GM12892 (cell line): ENCODE measurements at regions not wholly inside any gene's neighbourhood (a gene's known extent, or its start where the extent isn't known, plus 50 kb on each side); places are given as distances from the start of the nearest gene placed in this dataset.
"Not testable (repeated sequence)": the region's sequence is repeated elsewhere in the genome, so short reads cannot be mapped to it uniquely, and the experiment has no call there.

Experiments
- DNase-seq: peaks from one replicate; pipeline ENCODE4 v3.0.0; 2011; ENCODE audit not compliant: insufficient read length
- FAIRE-seq: peaks from 2 replicates; lab custom pipeline; 2011; peaks lifted over from hg19 to GRCh38; lab: Jason Lieb, UNC
- POLR2A ChIP-seq: IDR thresholded peaks from 2 replicates; pipeline ENCODE4 v1.6.1; 2011; ENCODE audit warnings: low read depth, low read length, control low read depth
- POLR2AphosphoS5 ChIP-seq: IDR thresholded peaks from 2 replicates; pipeline ENCODE4 v1.6.1; 2011; ENCODE audit warnings: low read depth, low read length, control low read depth
- TAF1 ChIP-seq: IDR thresholded peaks from 2 replicates; pipeline ENCODE4 v1.6.1; 2011; ENCODE audit warnings: low read depth, mild to moderate bottlenecking, control low read depth, low read length, borderline replicate concordance

GRCh38 chr6:15826814-15827318, 164.0 kb upstream of the DTNBP1 start:
- FAIRE-seq, result no peak

DNA sequence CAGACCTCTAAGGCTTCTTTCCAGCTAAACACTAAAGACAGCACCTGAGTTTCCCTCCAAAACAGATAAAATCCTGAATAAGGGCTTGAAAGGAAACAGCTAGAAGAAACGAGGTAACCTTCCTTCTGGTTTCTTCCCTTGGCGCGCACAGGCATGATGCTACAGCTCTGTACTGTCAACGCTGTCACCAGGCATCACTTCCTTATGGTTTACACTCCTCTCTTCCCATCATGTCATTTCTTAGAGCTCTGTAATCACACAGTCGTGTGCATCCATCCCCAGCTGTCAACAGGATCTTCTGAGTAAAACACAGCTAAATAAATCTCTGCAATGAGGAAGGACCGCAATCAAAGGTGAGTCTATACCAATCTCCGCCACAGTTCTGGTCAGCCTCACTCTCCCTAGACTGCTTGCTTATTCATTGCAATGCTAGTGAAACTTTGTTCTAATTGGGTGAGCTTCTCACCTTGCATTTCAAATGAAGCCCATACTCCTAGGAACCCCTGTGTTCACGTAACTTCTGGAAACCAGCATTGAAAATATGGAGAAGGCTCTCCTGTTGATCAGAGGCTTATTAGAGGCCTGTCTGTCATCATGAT, 162.6 kb upstream of the DTNBP1 start:
- TF ChIP-seq POLR2A, result no peak
- TF ChIP-seq TAF1, result no peak
- no peak for TF ChIP-seq POLR2AphosphoS5
- DNase-seq (no peak), FAIRE-seq (no peak)

More at GRCh38 chr6:15826814-15827318, 164.0 kb upstream of the DTNBP1 start:
- no peak for DNase-seq
- TF ChIP-seq TAF1 (no peak), POLR2AphosphoS5 (no peak), POLR2A (no peak)

DNA sequence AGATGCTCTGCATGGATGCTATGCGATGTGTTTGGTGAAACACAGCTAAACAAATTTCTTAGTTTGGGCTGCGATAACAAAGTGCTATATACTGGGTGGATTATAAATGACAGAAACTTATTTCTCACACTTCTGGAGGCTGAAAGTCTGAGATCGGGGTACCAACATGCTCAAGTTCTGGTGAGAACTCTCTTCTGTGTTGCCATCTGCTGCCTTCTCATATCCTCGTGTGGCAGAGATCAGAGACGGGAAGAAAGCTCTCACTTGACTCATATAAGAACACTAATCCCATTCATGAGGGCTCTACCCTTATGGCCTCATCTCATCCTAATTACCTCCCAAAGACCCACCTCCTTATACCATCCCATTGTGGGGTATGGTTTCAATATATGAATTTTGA, 162.0 kb upstream of the DTNBP1 start:
- no peak for TF ChIP-seq TAF1
- TF ChIP-seq POLR2A, result no peak
- no peak for TF ChIP-seq POLR2AphosphoS5
- DNase-seq (no peak), FAIRE-seq (no peak)

GRCh38 chr6:15823838-15824414, 161.1 kb upstream of the DTNBP1 start:
- TF ChIP-seq POLR2A, result no peak
- DNase-seq, result no peak
- no peak for FAIRE-seq

DNA sequence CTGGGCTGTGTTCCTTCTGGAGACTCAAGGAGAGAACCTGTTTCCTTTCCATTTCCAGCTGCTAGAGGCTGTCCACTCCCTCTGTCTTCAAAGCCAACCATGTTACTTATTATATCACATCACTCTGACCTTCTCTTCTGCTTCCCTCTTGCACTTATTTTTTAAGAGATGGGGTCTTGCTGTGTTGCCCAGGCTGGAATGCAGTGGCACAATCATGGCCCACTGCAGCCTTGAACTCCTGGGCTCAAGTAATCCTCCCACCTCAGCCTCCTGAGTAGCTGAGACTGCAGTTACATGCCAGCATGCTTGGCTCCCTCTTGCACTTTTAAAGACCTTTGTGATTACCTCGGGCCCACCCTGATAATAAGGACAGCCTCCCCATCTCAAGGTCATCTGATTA, 160.0 kb upstream of the DTNBP1 start:
- TF ChIP-seq TAF1 (no peak), POLR2AphosphoS5 (no peak), POLR2A (no peak)
- DNase-seq, result no peak

DNA sequence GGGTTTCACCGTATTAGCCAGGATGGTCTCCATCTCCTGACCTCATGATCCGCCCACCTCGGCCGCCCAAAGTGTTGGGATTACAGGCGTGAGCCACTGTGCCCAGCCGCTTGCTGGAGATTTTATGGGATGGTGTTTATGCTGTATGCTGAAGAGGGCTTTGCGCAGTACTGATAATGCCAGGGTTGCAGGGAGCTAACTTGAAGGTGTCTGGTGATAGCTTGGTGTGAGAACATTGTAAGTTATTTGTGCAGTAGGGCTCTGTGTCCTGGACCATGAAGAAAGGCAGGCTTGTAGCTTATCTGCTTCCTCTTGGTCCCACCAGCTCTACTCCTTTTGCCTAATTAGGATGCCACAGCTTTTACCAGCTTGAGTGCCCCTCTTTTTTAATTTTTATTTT, 157.0 kb upstream of the DTNBP1 start:
- FAIRE-seq (no peak), DNase-seq (no peak)
- no peak for TF ChIP-seq TAF1
- no peak for TF ChIP-seq POLR2A
- TF ChIP-seq POLR2AphosphoS5, result no peak

More for the DNA sequence above, 160.0 kb upstream of the DTNBP1 start:
- FAIRE-seq, result no peak

GRCh38 chr6:15819226-15819625, 156.4 kb upstream of the DTNBP1 start:
- TF ChIP-seq POLR2A (no peak), POLR2AphosphoS5 (no peak), TAF1 (no peak)
- DNase-seq, result no peak
- FAIRE-seq, result no peak

GRCh38 chr6:15818491-15818890, 155.7 kb upstream of the DTNBP1 start:
- FAIRE-seq (no peak), DNase-seq (no peak)
- TF ChIP-seq TAF1, result no peak
- TF ChIP-seq POLR2AphosphoS5, result no peak
- TF ChIP-seq POLR2A, result no peak

DNA sequence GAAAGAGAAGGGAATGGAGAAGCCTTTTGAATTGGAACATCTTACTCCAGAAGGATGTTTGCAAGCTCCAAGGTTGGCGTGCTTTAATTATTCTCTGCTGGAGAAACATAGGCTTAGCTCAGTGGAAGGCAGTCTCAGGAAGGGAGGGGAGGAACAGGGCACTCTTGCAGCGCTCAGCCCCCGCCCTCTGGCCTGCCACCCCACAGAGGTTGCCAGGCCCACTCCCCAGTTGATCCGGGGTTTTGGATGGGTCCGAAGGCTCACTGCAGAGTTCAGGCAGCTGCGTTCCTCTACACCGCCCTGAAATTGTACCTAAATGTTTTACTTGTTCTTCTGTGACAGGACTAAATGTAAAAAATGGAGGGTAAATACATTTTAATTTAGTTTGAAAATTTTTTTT, 155.2 kb upstream of the DTNBP1 start:
- TF ChIP-seq POLR2A (no peak), TAF1 (no peak), POLR2AphosphoS5 (no peak)
- DNase-seq (no peak), FAIRE-seq (no peak)

DNA sequence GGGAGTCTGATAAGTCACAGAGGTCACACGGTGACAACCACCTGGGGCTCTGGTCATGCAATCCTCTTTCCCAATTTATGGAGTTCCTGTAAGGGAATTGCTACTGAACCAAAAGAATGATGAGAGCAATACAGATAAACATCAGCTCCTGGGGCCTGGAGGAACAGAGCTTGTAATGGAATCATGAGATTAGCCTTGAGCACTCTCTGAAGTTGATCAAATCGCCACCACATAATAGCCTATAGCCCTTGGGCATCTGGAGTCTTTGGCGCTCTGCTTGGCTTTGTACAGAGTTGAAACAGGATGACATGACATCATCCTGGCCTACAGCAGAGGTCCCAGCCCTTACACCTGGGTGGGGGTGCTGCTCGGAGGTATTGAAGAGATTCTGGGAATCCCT, 154.3 kb upstream of the DTNBP1 start:
- DNase-seq, result no peak
- no peak for FAIRE-seq
- TF ChIP-seq POLR2A, result no peak
- TF ChIP-seq TAF1, result no peak
- no peak for TF ChIP-seq POLR2AphosphoS5

DNA sequence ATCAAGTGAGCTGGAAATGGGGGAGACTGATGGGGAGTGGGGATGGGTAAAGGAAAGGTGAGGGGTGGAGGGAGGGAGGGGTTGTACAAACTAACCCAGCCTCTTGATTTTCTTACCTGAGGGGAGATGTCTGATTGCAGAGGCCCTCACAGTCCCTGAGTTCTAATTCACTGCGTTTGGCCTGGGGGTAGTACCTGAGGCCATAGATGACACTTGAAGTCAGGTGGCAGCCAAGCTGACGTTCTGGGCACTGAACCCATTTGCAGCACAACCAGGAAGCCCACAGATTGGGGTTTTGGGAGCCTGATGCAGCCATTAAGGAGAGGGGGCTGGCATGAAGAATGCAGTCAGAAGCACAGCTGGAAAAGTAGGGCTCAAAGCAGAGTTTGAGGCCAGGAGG, 153.8 kb upstream of the DTNBP1 start:
- no peak for TF ChIP-seq TAF1
- TF ChIP-seq POLR2AphosphoS5, result no peak
- no peak for TF ChIP-seq POLR2A
- DNase-seq, result no peak
- no peak for FAIRE-seq

- FAIRE-seq, DNase-seq: not testable (repeated sequence)
These were observed 150.9 kb upstream of the DTNBP1 start for GRCh38 chr6:15813698-15814097.
